ENCODE measurements at regions not wholly inside any gene's neighbourhood (a gene's known extent, or its start where the extent isn't known, plus 50 kb on each side); places are given as distances from the start of the nearest gene placed in this dataset.

- TF ChIP-seq CTCF (conservative IDR thresholded peaks at IDR 0.05; ENCODE audit: low read length): no peak
- H3K4me3 ChIP-seq (ENCODE audit: low read length): no peak overlapping the region
- DNase-seq (ENCODE audit: low read depth): no peak
These were observed 111.2 kb upstream of the GRIA3 start for GRCh38 chrX:123072686-123073385.

GRCh38 chrX:123075947-123076561 is 108.0 kb upstream of the GRIA3 start:
- no peak overlapping the region for H3K4me3 ChIP-seq (ENCODE audit: low read length)
- TF ChIP-seq CTCF (conservative IDR thresholded peaks at IDR 0.05; ENCODE audit: low read length): no peak
- DNase-seq (ENCODE audit: low read depth): no peak

GRCh38 chrX:123077631-123078030 is 106.4 kb upstream of the GRIA3 start:
- DNase-seq (ENCODE audit: low read depth): peak; percentile 11
- H3K4me3 ChIP-seq (ENCODE audit: low read length): no peak overlapping the region
- TF ChIP-seq CTCF (conservative IDR thresholded peaks at IDR 0.05; ENCODE audit: low read length): no peak

GRCh38 chrX:123080065-123080464 is 104.0 kb upstream of the GRIA3 start:
- H3K4me3 ChIP-seq (ENCODE audit: low read length): no peak overlapping the region
- no peak for DNase-seq (ENCODE audit: low read depth)
- no peak for TF ChIP-seq CTCF (conservative IDR thresholded peaks at IDR 0.05; ENCODE audit: low read length)

- DNase-seq (ENCODE audit: low read depth): peak; percentile 51
- no peak overlapping the region for H3K4me3 ChIP-seq (ENCODE audit: low read length)
- TF ChIP-seq CTCF (conservative IDR thresholded peaks at IDR 0.05; ENCODE audit: low read length): no peak
These were observed 102.3 kb upstream of the GRIA3 start for GRCh38 chrX:123081776-123082175.

- no peak overlapping the region for H3K4me3 ChIP-seq (ENCODE audit: low read length)
- no peak for TF ChIP-seq CTCF (conservative IDR thresholded peaks at IDR 0.05; ENCODE audit: low read length)
- peak; percentile 79 for DNase-seq (ENCODE audit: low read depth)
These were observed 100.2 kb upstream of the GRIA3 start for GRCh38 chrX:123083924-123084323.

- TF ChIP-seq CTCF (conservative IDR thresholded peaks at IDR 0.05; ENCODE audit: low read length): no peak
These were observed 99.3 kb upstream of the GRIA3 start for GRCh38 chrX:123084797-123085196.

More at GRCh38 chrX:123084797-123085196, 99.3 kb upstream of the GRIA3 start:
- H3K4me3 ChIP-seq (ENCODE audit: low read length): no peak overlapping the region
- DNase-seq (ENCODE audit: low read depth): peak; percentile 92

All from AG10803 (cell line).